ENCODE measurements at regions not wholly inside any gene's neighbourhood (a gene's known extent, or its start where the extent isn't known, plus 50 kb on each side); places are given as distances from the start of the nearest gene placed in this dataset.

GRCh38 chr3:15918988-15919387 lies 121.2 kb upstream of the ANKRD28 start:
- H3K9me3 ChIP-seq (ENCODE audit: control insufficient read depth, low read depth, low read length): no peaks in the 10 kb centered on the region
- TF ChIP-seq EZH2 (IDR thresholded peaks at IDR 0.05; ENCODE audit: low read length) (no peak), CTCF (optimal IDR thresholded peaks at IDR 0.05 in 1 of 3, IDR thresholded peaks at IDR 0.05 in 1 of 3, conservative IDR thresholded peaks at IDR 0.05 in 1 of 3; ENCODE audit: extremely low read depth in 1 of 3, insufficient read depth in 2 of 3, low read length in 3 of 3) (no peak)
- H3K4me1 ChIP-seq (ENCODE audit: control insufficient read depth, extremely low read depth, insufficient read depth, low read length): no peaks in the 10 kb centered on the region
- FAIRE-seq (no peak), DNase-seq (ENCODE audit: low read depth, low spot score) (no peak)
- H3K27ac ChIP-seq (ENCODE audit: control insufficient read depth, insufficient read depth, low read length): no peak overlapping the region
- no peaks in the 10 kb centered on the region for H3K9me1 ChIP-seq (ENCODE audit: control insufficient read depth, extremely low read depth, insufficient read depth, low read length)
- no peaks in the 10 kb centered on the region for H3K79me2 ChIP-seq (ENCODE audit: control insufficient read depth, insufficient read depth, low read length)
- dilution Hi-C loops (cut with MboI; ENCODE audit: extremely low pct_ligation_motif_present, low sequenced_read_pairs): no loop called here
- no peak overlapping the region for H3K9ac ChIP-seq (ENCODE audit: control insufficient read depth, extremely low read depth, insufficient read depth, low read length)
- H3K36me3 ChIP-seq (ENCODE audit: control insufficient read depth in 2 of 2, extremely low read depth in 1 of 2, insufficient read depth in 2 of 2, low read length in 2 of 2): no peaks in the 10 kb centered on the region
- H3K27me3 ChIP-seq (ENCODE audit: control insufficient read depth, extremely low read depth, insufficient read depth, low read length): no peaks in the 10 kb centered on the region
- H4K20me1 ChIP-seq (ENCODE audit: control insufficient read depth, extremely low read depth, insufficient read depth, low read length): no peaks in the 10 kb centered on the region
- H3K4me2 ChIP-seq (ENCODE audit: control insufficient read depth, extremely low read depth, insufficient read depth, low read depth, low read length): no peak overlapping the region
- H2AFZ ChIP-seq (ENCODE audit: control insufficient read depth, low read length): no peak overlapping the region
- no peak overlapping the region for H3K4me3 ChIP-seq (ENCODE audit: control insufficient read depth in 2 of 3, extremely low read depth in 1 of 3, insufficient read depth in 2 of 3, low read depth in 1 of 3, low read length in 3 of 3)

- H3K9me1 ChIP-seq (ENCODE audit: control insufficient read depth, extremely low read depth, insufficient read depth, low read length): no peaks in the 10 kb centered on the region
- H3K36me3 ChIP-seq (ENCODE audit: control insufficient read depth in 2 of 2, extremely low read depth in 1 of 2, insufficient read depth in 2 of 2, low read length in 2 of 2): no peaks in the 10 kb centered on the region
- FAIRE-seq (no peak), DNase-seq (ENCODE audit: low read depth, low spot score) (no peak)
- H3K9me3 ChIP-seq (ENCODE audit: control insufficient read depth, low read depth, low read length): no peaks in the 10 kb centered on the region
- no peaks in the 10 kb centered on the region for H4K20me1 ChIP-seq (ENCODE audit: control insufficient read depth, extremely low read depth, insufficient read depth, low read length)
- H3K4me2 ChIP-seq (ENCODE audit: control insufficient read depth, extremely low read depth, insufficient read depth, low read depth, low read length): no peak overlapping the region
- H3K79me2 ChIP-seq (ENCODE audit: control insufficient read depth, insufficient read depth, low read length): no peaks in the 10 kb centered on the region
- no peaks in the 10 kb centered on the region for H3K4me1 ChIP-seq (ENCODE audit: control insufficient read depth, extremely low read depth, insufficient read depth, low read length)
- no peak overlapping the region for H2AFZ ChIP-seq (ENCODE audit: control insufficient read depth, low read length)
- no peak for TF ChIP-seq CTCF (optimal IDR thresholded peaks at IDR 0.05 in 1 of 3, IDR thresholded peaks at IDR 0.05 in 1 of 3, conservative IDR thresholded peaks at IDR 0.05 in 1 of 3; ENCODE audit: extremely low read depth in 1 of 3, insufficient read depth in 2 of 3, low read length in 3 of 3)
- TF ChIP-seq EZH2 (IDR thresholded peaks at IDR 0.05; ENCODE audit: low read length): no peak
- no peak overlapping the region for H3K27ac ChIP-seq (ENCODE audit: control insufficient read depth, insufficient read depth, low read length)
- no peak overlapping the region for H3K4me3 ChIP-seq (ENCODE audit: control insufficient read depth in 2 of 3, extremely low read depth in 1 of 3, insufficient read depth in 2 of 3, low read depth in 1 of 3, low read length in 3 of 3)
- dilution Hi-C loops (cut with MboI; ENCODE audit: extremely low pct_ligation_motif_present, low sequenced_read_pairs): no loop called here
- H3K9ac ChIP-seq (ENCODE audit: control insufficient read depth, extremely low read depth, insufficient read depth, low read length): no peak overlapping the region
- H3K27me3 ChIP-seq (ENCODE audit: control insufficient read depth, extremely low read depth, insufficient read depth, low read length): no peaks in the 10 kb centered on the region
Observed at GRCh38 chr3:15919971-15920370, 122.2 kb upstream of the ANKRD28 start.

All from keratinocyte (primary cell).